MCF 10A (cell line): ENCODE measurements at regions not wholly inside any gene's neighbourhood (a gene's known extent, or its start where the extent isn't known, plus 50 kb on each side); places are given as distances from the start of the nearest gene placed in this dataset.

ENCODE experiments used
- BruUV-seq: library from RNA; stranded (reverse); fragments of 400-500 nt; replicated peaks from 2 replicates; lab custom pipeline; 2021; lab: Mats Ljungman, UMichigan
- CTCF ChIA-PET: fragments of 300-600 bp; sonication (Branson Sonifier 250); formaldehyde crosslinking; extraction: SDS; loops from one replicate; lab custom pipeline; 2021; ENCODE audit warnings: antibody characterized with exemption, inconsistent platforms; lab: Yijun Ruan, JAX
- POLR2A ChIA-PET: fragments of 300-600, 350-650 bp; sonication (Branson Sonifier 250); formaldehyde crosslinking; extraction: SDS; loops from one replicate; lab custom pipeline; 2020; ENCODE audit warnings: antibody characterized with exemption, inconsistent platforms; lab: Yijun Ruan, JAX
- DNase-seq: peaks from one replicate; pipeline ENCODE4 v3.0.0-alpha.2; 2018; ENCODE audit not compliant: unreplicated experiment
- H3K27ac Mint-ChIP-seq: one replicate; pipeline ENCODE4 v1.8.0; 2022; ENCODE audit warnings: mild to moderate bottlenecking, low read depth, mixed read lengths; ENCODE audit not compliant: unreplicated experiment
- H3K27me3 Mint-ChIP-seq: one replicate; pipeline ENCODE4 v1.8.0; 2022; ENCODE audit warnings: mixed read lengths; ENCODE audit not compliant: insufficient read depth, unreplicated experiment
- H3K36me3 Mint-ChIP-seq: one replicate; pipeline ENCODE4 v1.8.0; 2022; ENCODE audit warnings: mild to moderate bottlenecking, moderate library complexity, mixed read lengths; ENCODE audit not compliant: insufficient read depth, unreplicated experiment
- H3K4me1 Mint-ChIP-seq: one replicate; pipeline ENCODE4 v1.8.0; 2022; ENCODE audit warnings: mixed read lengths; ENCODE audit not compliant: insufficient read depth, unreplicated experiment
- H3K4me3 Mint-ChIP-seq: one replicate; pipeline ENCODE4 v1.8.0; 2022; ENCODE audit warnings: mild to moderate bottlenecking, moderate library complexity, mixed read lengths; ENCODE audit not compliant: unreplicated experiment
- H3K9me3 Mint-ChIP-seq: one replicate; pipeline ENCODE4 v1.8.0; 2022; ENCODE audit warnings: mixed read lengths; ENCODE audit not compliant: unreplicated experiment
- intact Hi-C: fragments of 100-400 bp; cut with micrococcal nuclease; formaldehyde crosslinking; loops from 2 replicates; pipeline ENCODE4 v1.14.1; 2022
- TF ChIP-seq, protein P1 (sequence below): fragments of 200-600 bp; IDR thresholded peaks from one replicate; pipeline ENCODE4 v1.8.0; 2022; ENCODE audit warnings: antibody characterized with exemption, mild to moderate bottlenecking; ENCODE audit not compliant: unreplicated experiment

DNA sequence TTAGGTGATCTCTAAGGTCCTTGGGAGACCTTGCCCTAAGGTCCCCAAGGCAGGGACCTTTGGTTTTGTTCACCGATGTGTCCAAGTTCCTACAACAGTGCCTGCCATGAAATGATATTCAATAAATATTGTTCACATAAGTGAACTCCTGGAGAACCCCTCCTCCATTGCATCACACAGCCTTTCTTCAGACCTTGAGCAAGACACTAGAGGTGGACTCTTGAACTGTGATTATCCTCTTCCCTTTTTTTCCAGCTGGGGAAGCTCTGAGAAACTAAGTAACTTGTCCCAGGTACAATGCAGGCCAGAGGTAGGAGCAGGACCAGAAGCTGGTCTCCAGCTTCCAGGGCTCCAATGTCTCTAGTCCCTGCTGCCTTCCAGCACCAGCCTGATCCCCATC lies 76.6 kb upstream of the LMO1 start:
- POLR2A ChIA-PET: no interaction called here
- CTCF ChIA-PET: interaction anchor here (0.6 to 0.7 kb wide), 3 partner anchors 53 to 986 kb away, joined by 3 to 4 read pairs (median 3); no protein-coding TSS in a partner anchor
- Mint-ChIP-seq H3K9me3 (no peaks in the 10 kb centered on the region), H3K36me3 (no peaks in the 10 kb centered on the region), H3K4me1 (peaks cover 25% of the 10 kb centered on the region), H3K27ac (no peak overlapping the region), H3K27me3 (peaks cover 3% of the 10 kb centered on the region), H3K4me3 (no peak overlapping the region)
- intact Hi-C loops: no loop called here
- TF ChIP-seq, protein P1, sequence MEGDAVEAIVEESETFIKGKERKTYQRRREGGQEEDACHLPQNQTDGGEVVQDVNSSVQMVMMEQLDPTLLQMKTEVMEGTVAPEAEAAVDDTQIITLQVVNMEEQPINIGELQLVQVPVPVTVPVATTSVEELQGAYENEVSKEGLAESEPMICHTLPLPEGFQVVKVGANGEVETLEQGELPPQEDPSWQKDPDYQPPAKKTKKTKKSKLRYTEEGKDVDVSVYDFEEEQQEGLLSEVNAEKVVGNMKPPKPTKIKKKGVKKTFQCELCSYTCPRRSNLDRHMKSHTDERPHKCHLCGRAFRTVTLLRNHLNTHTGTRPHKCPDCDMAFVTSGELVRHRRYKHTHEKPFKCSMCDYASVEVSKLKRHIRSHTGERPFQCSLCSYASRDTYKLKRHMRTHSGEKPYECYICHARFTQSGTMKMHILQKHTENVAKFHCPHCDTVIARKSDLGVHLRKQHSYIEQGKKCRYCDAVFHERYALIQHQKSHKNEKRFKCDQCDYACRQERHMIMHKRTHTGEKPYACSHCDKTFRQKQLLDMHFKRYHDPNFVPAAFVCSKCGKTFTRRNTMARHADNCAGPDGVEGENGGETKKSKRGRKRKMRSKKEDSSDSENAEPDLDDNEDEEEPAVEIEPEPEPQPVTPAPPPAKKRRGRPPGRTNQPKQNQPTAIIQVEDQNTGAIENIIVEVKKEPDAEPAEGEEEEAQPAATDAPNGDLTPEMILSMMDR: no peak
- DNase-seq: no peak
- no TSS peak for BruUV-seq

DNA sequence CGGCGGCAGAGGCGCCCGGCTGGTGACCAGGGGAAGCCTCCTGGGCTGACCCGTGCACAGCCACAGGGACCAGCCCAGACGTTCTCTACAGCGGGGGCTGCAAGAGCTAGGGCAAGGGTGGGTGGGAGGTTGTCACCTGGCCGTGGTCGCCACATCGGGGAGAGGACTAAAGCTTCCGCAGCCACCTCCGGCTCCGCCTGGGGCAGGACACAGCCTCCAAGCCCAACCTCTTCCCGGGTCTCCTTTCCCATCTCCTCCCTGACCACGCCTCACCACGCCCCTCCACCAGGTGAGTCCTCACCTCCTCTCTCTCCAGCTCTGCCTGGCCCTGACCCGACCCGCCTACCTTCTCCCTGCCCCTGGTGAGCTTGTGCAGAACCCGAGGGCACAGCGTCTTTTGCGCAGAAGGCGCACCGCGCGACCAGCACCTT lies 75.9 kb upstream of the LMO1 start:
- peaks cover 27% of the 10 kb centered on the region for H3K4me1 Mint-ChIP-seq
- CTCF ChIA-PET: interaction anchor here (1.0 kb wide), 1 partner anchor 9 kb away, joined by 3 read pairs; no protein-coding TSS in a partner anchor
- H3K9me3 Mint-ChIP-seq: no peaks in the 10 kb centered on the region
- intact Hi-C loops: no loop called here
- TF ChIP-seq, protein P1: no peak
- DNase-seq: no peak
- H3K27ac Mint-ChIP-seq: no peak overlapping the region
- H3K4me3 Mint-ChIP-seq: no peak overlapping the region
- POLR2A ChIA-PET: no interaction called here
- no TSS peak for BruUV-seq
- no peaks in the 10 kb centered on the region for H3K36me3 Mint-ChIP-seq
- H3K27me3 Mint-ChIP-seq: no peaks in the 10 kb centered on the region

DNA sequence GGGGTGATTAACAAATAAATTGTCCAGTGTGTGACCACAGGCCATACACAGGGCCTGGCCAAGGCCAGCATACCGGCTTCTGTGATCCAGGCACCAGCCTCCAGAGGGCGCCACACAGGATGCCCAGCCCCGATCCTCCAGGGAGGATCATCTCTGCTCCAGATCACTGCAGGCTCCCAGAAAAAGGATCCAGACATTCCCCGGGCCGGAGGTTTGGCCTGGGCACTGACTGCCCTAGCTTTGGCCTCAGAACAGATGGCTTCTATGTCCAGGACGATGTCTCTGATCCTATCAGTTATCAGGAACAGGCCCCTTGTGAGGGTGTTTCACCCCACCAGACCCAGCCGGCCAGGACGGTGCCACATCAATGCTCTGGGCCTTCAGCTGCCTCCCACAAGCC lies 74.5 kb upstream of the LMO1 start:
- Mint-ChIP-seq H3K4me3 (no peak overlapping the region), H3K36me3 (no peaks in the 10 kb centered on the region), H3K4me1 (peaks cover 27% of the 10 kb centered on the region), H3K27ac (no peak overlapping the region), H3K27me3 (no peaks in the 10 kb centered on the region), H3K9me3 (no peaks in the 10 kb centered on the region)
- TF ChIP-seq, protein P1: peak; percentile 61
- intact Hi-C loops: no loop called here
- BruUV-seq: no TSS peak
- DNase-seq: peak; percentile 54
- CTCF ChIA-PET: interaction anchor here (0.6 to 1.1 kb wide), 3 partner anchors 119 to 229 kb away, joined by 3 to 4 read pairs (median 4); no protein-coding TSS in a partner anchor
- POLR2A ChIA-PET: no interaction called here

DNA sequence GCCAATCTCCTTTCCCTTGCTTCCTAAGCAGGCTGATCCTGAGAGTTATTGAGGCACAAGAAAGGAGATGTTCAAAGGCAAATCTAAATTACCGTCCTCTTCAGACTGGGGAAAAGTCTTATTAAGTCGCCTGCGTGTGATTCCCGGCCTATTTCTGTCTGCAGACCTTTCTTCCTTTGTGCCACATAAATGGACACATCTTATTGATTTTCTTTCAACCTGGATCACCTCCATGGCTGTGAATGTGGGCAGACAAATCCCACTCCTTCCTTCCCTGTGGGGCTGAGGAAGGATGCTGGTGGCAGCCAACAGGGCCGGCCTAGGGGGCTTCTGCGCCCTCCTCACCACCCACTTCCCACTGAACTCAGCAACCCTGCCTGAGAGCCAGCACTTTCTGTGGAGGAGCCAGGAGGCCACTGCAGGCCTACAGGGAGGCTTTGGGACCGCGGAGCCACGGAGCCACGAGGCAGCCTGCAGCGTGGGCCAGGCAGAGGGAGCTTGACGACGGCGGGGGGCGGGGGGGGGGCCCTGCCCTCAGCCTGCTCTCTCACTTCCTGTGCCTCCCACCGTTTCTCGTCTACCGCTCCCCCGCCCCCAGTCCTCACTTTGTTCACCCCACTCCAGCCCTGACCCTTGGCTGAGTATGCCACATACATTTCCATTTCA lies 73.6 kb upstream of the LMO1 start:
- BruUV-seq: no TSS peak
- no peaks in the 10 kb centered on the region for H3K9me3 Mint-ChIP-seq

More for the DNA sequence above, 73.6 kb upstream of the LMO1 start:
- Mint-ChIP-seq H3K4me1 (peaks cover 20% of the 10 kb centered on the region), H3K27ac (no peak overlapping the region), H3K36me3 (no peaks in the 10 kb centered on the region), H3K27me3 (no peaks in the 10 kb centered on the region), H3K4me3 (no peak overlapping the region)
- TF ChIP-seq, protein P1: no peak
- POLR2A ChIA-PET: no interaction called here
- no peak for DNase-seq
- CTCF ChIA-PET: interaction anchor here (0.6 to 1.1 kb wide), 3 partner anchors 39 to 229 kb away, joined by 3 to 4 read pairs (median 3); no protein-coding TSS in a partner anchor
- intact Hi-C loops: no loop called here
